Sigmoid colon (tissue), 6 donors: ENCODE measurements at regions not wholly inside any gene's neighbourhood (a gene's known extent, or its start where the extent isn't known, plus 50 kb on each side); places are given as distances from the start of the nearest gene placed in this dataset.
"Not testable (repeated sequence)": the region's sequence is repeated elsewhere in the genome, so short reads cannot be mapped to it uniquely, and the experiment has no call there.

Experiments used
- DNase-seq: peaks from one replicate; pipeline ENCODE4 v3.0.0-alpha.2; 2019
- H3K27ac ChIP-seq, 4 donors: fragments of 200-600 bp; sonication (generic); one replicate each; pipeline ENCODE4 v1.5.1; 2016 to 2019; ENCODE audit warnings: mild to moderate bottlenecking in 1 of 4
- H3K27me3 ChIP-seq, 3 donors: fragments of 200-600 bp; sonication (generic); one replicate each; pipeline ENCODE4 v1.5.1; 2019; ENCODE audit warnings: mild to moderate bottlenecking in 1 of 3
- H3K36me3 ChIP-seq, 4 donors: fragments of 200-600 bp; sonication (generic); one replicate each; pipeline ENCODE4 v1.5.1; 2016 to 2019
- H3K4me1 ChIP-seq, 4 donors: fragments of 200-600 bp; sonication (generic); one replicate each; pipeline ENCODE4 v1.5.1; 2017 to 2019
- H3K4me3 ChIP-seq, 4 donors: fragments of 200-600 bp; sonication (generic); one replicate each; pipeline ENCODE4 v1.5.1; 2017 to 2019; ENCODE audit warnings: mild to moderate bottlenecking in 2 of 4, moderate library complexity in 1 of 4
- H3K9me3 ChIP-seq, 4 donors: fragments of 200-600 bp in 3 of 4; sonication (generic) in 3 of 4; one replicate each; pipeline versions ENCODE4 v1.5.1 to v1.6.1; 2013 to 2019
- EP300 ChIP-seq, 4 donors: sonication (generic); formaldehyde crosslinking; IDR thresholded peaks; one replicate each; pipeline ENCODE4 v1.6.1; 2017; ENCODE audit warnings: antibody characterized with exemption in 4 of 4
- POLR2A ChIP-seq, 2 donors: fragments of 450-650 bp; IDR thresholded peaks; one replicate each; pipeline ENCODE4 v1.6.1; 2016; ENCODE audit warnings: antibody characterized with exemption in 2 of 2, mild to moderate bottlenecking in 2 of 2, moderate library complexity in 2 of 2
- POLR2AphosphoS5 ChIP-seq, 4 donors: sonication (generic); formaldehyde crosslinking; IDR thresholded peaks; one replicate each; pipeline ENCODE4 v1.6.1; 2017; ENCODE audit warnings: antibody characterized with exemption in 4 of 4
- WGBS, 2 donors: extraction: QIAGEN DNeasy Blood & Tissue Kit; methylation state at CpG; one replicate each; pipeline ENCODE4 v1.1.7; 2013; 5-methylcytosine and 5-hydroxymethylcytosine counted together
- intact Hi-C: fragments of 100-400 bp; cut with DNase I; formaldehyde crosslinking; loops from one replicate; pipeline ENCODE4 v1.15.1; 2023
- TF ChIP-seq, protein P1 (sequence below), 4 experiments: fragments of 450-650 bp in 3 of 4; fragments of 200-600 bp in 1 of 4; IDR thresholded peaks; one replicate each; pipeline ENCODE4 v1.5.1; 2016 to 2019; ENCODE audit warnings: antibody characterized with exemption in 4 of 4, mild to moderate bottlenecking in 3 of 4, moderate library complexity in 2 of 4
- donor health status: healthy with polysubstance abuse.
- donor health status: healthy.

DNA sequence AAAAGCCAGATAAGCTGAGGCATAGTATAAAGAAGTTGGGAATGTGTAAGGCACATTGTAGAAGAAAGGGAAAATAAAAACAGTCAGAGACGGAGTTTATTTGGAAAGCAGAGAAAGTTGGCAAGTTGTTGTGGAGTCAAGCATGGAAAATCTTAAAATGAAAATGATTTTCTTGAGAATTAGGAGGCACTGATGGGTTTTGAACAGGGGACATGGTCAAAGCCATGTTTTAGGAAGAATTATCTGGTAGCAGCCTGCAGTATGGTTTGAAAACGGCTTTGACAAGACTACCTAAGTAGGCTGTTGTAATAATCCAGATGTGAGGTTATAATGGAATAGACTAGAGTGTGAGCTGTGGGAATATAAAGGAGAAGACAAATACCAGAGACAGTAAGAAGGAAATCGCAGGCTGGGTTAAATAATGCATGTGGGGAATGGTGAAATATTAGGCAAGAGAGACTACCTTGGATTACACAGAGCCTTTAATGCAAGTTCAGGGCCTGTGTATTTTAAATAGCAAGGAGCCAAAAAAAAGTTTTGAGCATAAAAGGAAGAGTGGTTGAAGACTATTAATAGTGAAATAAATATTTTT is 130.4 kb upstream of the MEOX2 start:
- H3K4me1 ChIP-seq = peaks cover 0 to 6% (median 2%) of the 10 kb centered on the region in 4 donors
- H3K4me3 ChIP-seq = no peak overlapping the region
- no peaks in the 10 kb centered on the region for H3K36me3 ChIP-seq
- no peaks in the 10 kb centered on the region for H3K27me3 ChIP-seq
- TF ChIP-seq EP300 (IDR thresholded peaks at IDR 0.05) (no peak), POLR2AphosphoS5 (IDR thresholded peaks at IDR 0.05) (no peak), POLR2A (IDR thresholded peaks at IDR 0.05) (no peak)
- TF ChIP-seq, protein P1, sequence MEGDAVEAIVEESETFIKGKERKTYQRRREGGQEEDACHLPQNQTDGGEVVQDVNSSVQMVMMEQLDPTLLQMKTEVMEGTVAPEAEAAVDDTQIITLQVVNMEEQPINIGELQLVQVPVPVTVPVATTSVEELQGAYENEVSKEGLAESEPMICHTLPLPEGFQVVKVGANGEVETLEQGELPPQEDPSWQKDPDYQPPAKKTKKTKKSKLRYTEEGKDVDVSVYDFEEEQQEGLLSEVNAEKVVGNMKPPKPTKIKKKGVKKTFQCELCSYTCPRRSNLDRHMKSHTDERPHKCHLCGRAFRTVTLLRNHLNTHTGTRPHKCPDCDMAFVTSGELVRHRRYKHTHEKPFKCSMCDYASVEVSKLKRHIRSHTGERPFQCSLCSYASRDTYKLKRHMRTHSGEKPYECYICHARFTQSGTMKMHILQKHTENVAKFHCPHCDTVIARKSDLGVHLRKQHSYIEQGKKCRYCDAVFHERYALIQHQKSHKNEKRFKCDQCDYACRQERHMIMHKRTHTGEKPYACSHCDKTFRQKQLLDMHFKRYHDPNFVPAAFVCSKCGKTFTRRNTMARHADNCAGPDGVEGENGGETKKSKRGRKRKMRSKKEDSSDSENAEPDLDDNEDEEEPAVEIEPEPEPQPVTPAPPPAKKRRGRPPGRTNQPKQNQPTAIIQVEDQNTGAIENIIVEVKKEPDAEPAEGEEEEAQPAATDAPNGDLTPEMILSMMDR (IDR thresholded peaks at IDR 0.05) = no peak
- no peaks in the 10 kb centered on the region for H3K9me3 ChIP-seq
- WGBS, 2 donors = 80 to 87% methylated on average over 3 of the region's 3 CpGs
- no peak for DNase-seq
- no peak overlapping the region for H3K27ac ChIP-seq
- intact Hi-C loops = no loop called here

DNA sequence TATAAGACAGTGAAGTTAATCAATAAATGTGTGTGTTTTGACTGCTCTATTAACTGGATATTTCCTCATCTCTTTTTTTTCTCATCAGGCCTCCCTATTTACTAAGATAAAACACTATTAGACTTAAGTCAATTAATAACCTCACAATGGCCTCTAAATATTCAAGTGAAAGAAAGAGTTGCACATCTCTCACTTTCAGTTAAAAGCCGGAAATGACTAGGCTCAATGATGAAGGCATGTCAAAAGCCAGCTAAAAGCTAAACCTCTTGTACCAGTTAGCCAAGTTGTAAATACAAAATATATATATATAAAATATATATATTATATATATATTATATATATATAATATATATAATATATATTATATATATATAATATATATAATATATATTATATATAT is 127.0 kb upstream of the MEOX2 start:
- no peak overlapping the region for H3K4me3 ChIP-seq
- WGBS, 2 donors = 96% methylated on average over 1 of the region's 1 CpG
- peaks cover 0 to 4% (median 0%) of the 10 kb centered on the region in 4 donors for H3K4me1 ChIP-seq
- no peak overlapping the region for H3K27ac ChIP-seq
- H3K9me3 ChIP-seq = no peaks in the 10 kb centered on the region
- H3K27me3 ChIP-seq = no peaks in the 10 kb centered on the region
- intact Hi-C loops = no loop called here
- no peak for DNase-seq
- no peak for TF ChIP-seq EP300 (IDR thresholded peaks at IDR 0.05)
- TF ChIP-seq, protein P1 (IDR thresholded peaks at IDR 0.05) = no peak
- no peak for TF ChIP-seq POLR2A (IDR thresholded peaks at IDR 0.05)
- no peaks in the 10 kb centered on the region for H3K36me3 ChIP-seq

DNA sequence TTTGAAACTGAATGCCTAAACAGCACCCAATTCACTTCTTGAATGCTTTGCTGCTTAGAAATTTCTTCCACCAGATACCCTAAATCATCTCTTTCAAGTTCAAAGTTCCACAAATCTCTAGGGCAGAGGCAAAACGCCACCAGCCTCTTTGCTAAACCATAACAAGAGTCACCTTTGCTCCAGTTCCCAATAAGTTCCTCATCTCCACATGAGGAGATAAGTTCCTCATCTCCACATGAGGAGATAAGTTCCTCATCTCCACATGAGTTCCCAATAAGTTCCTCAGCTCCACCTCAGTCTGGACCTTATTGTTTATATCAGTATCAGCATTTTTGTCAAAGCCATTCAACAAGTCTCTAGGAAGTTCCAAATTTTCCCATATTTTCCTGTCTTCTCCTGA is 123.9 kb upstream of the MEOX2 start:
- H3K36me3 ChIP-seq, DNase-seq, H3K9me3 ChIP-seq, H3K27me3 ChIP-seq, H3K27ac ChIP-seq, H3K4me3 ChIP-seq, intact Hi-C loops, H3K4me1 ChIP-seq: not testable (repeated sequence)
- WGBS, 2 donors = 63 to 73% methylated on average over 1 of the region's 1 CpG

DNA sequence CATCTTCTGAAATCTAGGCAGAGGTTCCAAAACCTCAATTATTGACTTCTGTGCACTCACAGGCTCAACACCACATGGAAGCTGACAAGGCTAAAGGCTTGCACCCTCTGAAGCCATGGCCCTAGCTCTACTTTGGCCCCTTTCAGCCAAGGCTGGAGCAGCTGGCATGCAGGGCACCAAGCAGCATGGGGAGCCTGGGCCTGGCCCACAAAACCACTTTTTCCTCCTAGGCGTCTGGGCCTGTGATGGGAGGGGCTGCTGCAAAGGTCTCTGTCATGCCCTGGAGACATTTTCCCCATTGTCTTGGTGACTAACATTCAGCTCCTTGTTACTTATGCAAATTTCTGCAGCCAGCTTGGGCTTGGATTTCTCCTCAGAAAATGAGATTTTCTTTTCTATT is 123.5 kb upstream of the MEOX2 start:
- whole genome bisulfite sequencing, 2 donors = 92 to 96% methylated on average over 1 of the region's 1 CpG
- DNase-seq, H3K36me3 ChIP-seq, H3K27ac ChIP-seq, H3K4me3 ChIP-seq, H3K9me3 ChIP-seq, H3K4me1 ChIP-seq, H3K27me3 ChIP-seq, intact Hi-C loops: not testable (repeated sequence)

DNA sequence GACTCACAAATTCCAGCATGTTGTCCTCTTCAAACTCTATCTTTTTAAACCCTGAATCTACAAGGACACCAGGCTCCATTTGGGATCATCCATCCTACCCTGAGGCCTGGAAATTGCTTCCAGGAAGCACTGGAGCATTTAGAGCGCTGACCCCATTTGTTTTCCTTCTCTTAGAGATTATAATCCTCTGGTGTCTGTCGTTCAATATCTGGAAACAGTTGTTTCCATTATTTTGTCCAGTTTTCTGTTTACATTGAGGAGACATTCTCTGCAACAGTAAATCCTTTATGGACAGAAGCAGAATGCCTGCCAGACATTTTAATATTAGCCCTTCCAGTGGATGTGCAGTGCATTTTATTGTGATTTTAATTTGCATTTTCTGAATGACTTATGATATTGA is 119.4 kb upstream of the MEOX2 start:
- Histone ChIP-seq H3K36me3 (no peaks in the 10 kb centered on the region), H3K9me3 (no peaks in the 10 kb centered on the region), H3K27ac (no peak overlapping the region), H3K4me1 (no peaks in the 10 kb centered on the region), H3K27me3 (no peaks in the 10 kb centered on the region), H3K4me3 (no peak overlapping the region)
- no peak for DNase-seq
- intact Hi-C loops = no loop called here
- 74 to 75% methylated on average over 2 of the region's 2 CpGs for WGBS, 2 donors
- TF ChIP-seq, protein P1 (IDR thresholded peaks at IDR 0.05) = no peak
- TF ChIP-seq POLR2A (IDR thresholded peaks at IDR 0.05) (no peak), EP300 (IDR thresholded peaks at IDR 0.05) (no peak)

DNA sequence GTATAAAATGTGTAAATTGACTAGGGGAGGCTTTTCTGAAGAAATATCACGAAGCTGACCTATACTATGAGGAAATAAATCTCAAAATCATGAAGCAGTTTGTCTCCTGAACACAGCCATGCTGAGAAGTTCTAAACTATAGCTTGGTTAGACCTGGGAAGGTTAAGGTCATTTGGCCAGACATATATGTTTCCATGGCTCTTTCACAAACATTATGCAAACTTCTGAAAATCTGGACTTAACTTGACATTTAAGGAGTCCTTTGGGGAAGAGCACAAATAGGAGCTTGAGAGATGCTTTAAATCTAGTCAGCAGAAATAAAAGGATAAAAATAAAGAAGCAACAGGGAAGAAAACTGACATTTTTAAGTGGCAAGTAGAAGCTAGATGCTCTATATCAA is 115.9 kb upstream of the MEOX2 start:
- intact Hi-C loops = no loop called here
- 69 to 74% methylated on average over 1 of the region's 1 CpG for WGBS, 2 donors
- Histone ChIP-seq H3K9me3 (no peaks in the 10 kb centered on the region), H3K36me3 (no peaks in the 10 kb centered on the region), H3K27me3 (no peaks in the 10 kb centered on the region), H3K4me3 (no peak overlapping the region), H3K4me1 (peaks cover 0 to 4% (median 0%) of the 10 kb centered on the region in 4 donors), H3K27ac (peak overlapping the region in 2 of 4 donors; percentile 3 to 22)
- TF ChIP-seq, protein P1 (IDR thresholded peaks at IDR 0.05) = no peak
- no peak for TF ChIP-seq POLR2AphosphoS5 (IDR thresholded peaks at IDR 0.05)
- no peak for TF ChIP-seq POLR2A (IDR thresholded peaks at IDR 0.05)
- no peak for TF ChIP-seq EP300 (IDR thresholded peaks at IDR 0.05)
- DNase-seq = no peak
